RWPE2 (cell line): ENCODE measurements at regions not wholly inside any gene's neighbourhood (a gene's known extent, or its start where the extent isn't known, plus 50 kb on each side); places are given as distances from the start of the nearest gene placed in this dataset.
A peak's percentile ranks its signal among the peaks of the same experiment; 100 is the strongest.

Experiments
- ATAC-seq: fragments of 200-7000 bp; cut with Tn5 transposase; 3 replicates; pipeline ENCODE4 v1.9.1; 2021; ENCODE audit warnings: low read depth
- DNase-seq: peaks from one replicate; pipeline ENCODE4 v3.0.0-alpha.2; 2020; ENCODE audit warnings: low spot score
- H3K27ac ChIP-seq: fragments of 450-650 bp; 2 replicates; pipeline ENCODE4 v1.5.1; 2017; ENCODE audit warnings: mild to moderate bottlenecking; ENCODE audit not compliant: poor library complexity, severe bottlenecking
- H3K27me3 ChIP-seq: fragments of 250-450 bp; sonication (Bioruptor Pico); 2 replicates; pipeline ENCODE4 v1.5.1; 2021; ENCODE audit warnings: mild to moderate bottlenecking, moderate library complexity; ENCODE audit not compliant: insufficient read depth, poor library complexity, severe bottlenecking
- H3K36me3 ChIP-seq: fragments of 250-450 bp; sonication (Bioruptor Pico); 2 replicates; pipeline ENCODE4 v1.5.1; 2020; ENCODE audit warnings: low read depth, mild to moderate bottlenecking, moderate library complexity
- H3K4me1 ChIP-seq: fragments of 250-450 bp; sonication (Bioruptor Pico); 2 replicates; pipeline ENCODE4 v1.5.1; 2021; ENCODE audit warnings: mild to moderate bottlenecking, moderate library complexity; ENCODE audit not compliant: insufficient read depth, poor library complexity, severe bottlenecking
- H3K4me3 ChIP-seq: fragments of 250-450 bp; sonication (Bioruptor Pico); 2 replicates; pipeline ENCODE4 v1.5.1; 2021; ENCODE audit warnings: mild to moderate bottlenecking, moderate library complexity; ENCODE audit not compliant: severe bottlenecking
- H3K9me3 ChIP-seq: fragments of 250-450 bp; sonication (Bioruptor Pico); 2 replicates; pipeline ENCODE4 v1.5.1; 2021; ENCODE audit warnings: mild to moderate bottlenecking, moderate library complexity; ENCODE audit not compliant: severe bottlenecking
- CTCF ChIP-seq: fragments of 450-650 bp; IDR thresholded peaks from one replicate; pipeline ENCODE4 v1.5.1; 2017; ENCODE audit warnings: mild to moderate bottlenecking, moderate library complexity; ENCODE audit not compliant: poor library complexity, severe bottlenecking

GRCh38 chr4:81623434-81623833, 151.7 kb upstream of the RASGEF1B start:
- ATAC-seq (no peak), DNase-seq (no peak)
- Histone ChIP-seq H3K36me3 (no peaks in the 10 kb centered on the region), H3K9me3 (no peaks in the 10 kb centered on the region), H3K27me3 (no peaks in the 10 kb centered on the region), H3K27ac (no peak overlapping the region), H3K4me3 (no peak overlapping the region), H3K4me1 (no peaks in the 10 kb centered on the region)
- no peak for TF ChIP-seq CTCF

GRCh38 chr4:81622474-81623184, 150.9 kb upstream of the RASGEF1B start:
- no peaks in the 10 kb centered on the region for H3K9me3 ChIP-seq
- H3K4me1 ChIP-seq = no peaks in the 10 kb centered on the region
- H3K36me3 ChIP-seq = no peaks in the 10 kb centered on the region
- ATAC-seq (no peak), DNase-seq (no peak)
- no peak for TF ChIP-seq CTCF
- no peak overlapping the region for H3K27ac ChIP-seq
- no peak overlapping the region for H3K4me3 ChIP-seq
- no peaks in the 10 kb centered on the region for H3K27me3 ChIP-seq

- DNase-seq (no peak), ATAC-seq (no peak)
- H3K4me1 ChIP-seq = no peaks in the 10 kb centered on the region
- no peaks in the 10 kb centered on the region for H3K36me3 ChIP-seq
- no peaks in the 10 kb centered on the region for H3K9me3 ChIP-seq
- no peak overlapping the region for H3K27ac ChIP-seq
- no peak overlapping the region for H3K4me3 ChIP-seq
- no peak for TF ChIP-seq CTCF
- H3K27me3 ChIP-seq = no peaks in the 10 kb centered on the region
Measured at GRCh38 chr4:81622028-81622427, 150.3 kb upstream of the RASGEF1B start.

- DNase-seq = no peak
- Histone ChIP-seq H3K27ac (no peak overlapping the region), H3K36me3 (no peaks in the 10 kb centered on the region), H3K4me3 (no peak overlapping the region), H3K27me3 (no peaks in the 10 kb centered on the region), H3K4me1 (no peaks in the 10 kb centered on the region), H3K9me3 (no peaks in the 10 kb centered on the region)
- no peak for ATAC-seq
- TF ChIP-seq CTCF = no peak
Measured at GRCh38 chr4:81621490-81621889, 149.8 kb upstream of the RASGEF1B start.

GRCh38 chr4:81620442-81620841, 148.7 kb upstream of the RASGEF1B start:
- no peaks in the 10 kb centered on the region for H3K36me3 ChIP-seq
- H3K27me3 ChIP-seq = no peaks in the 10 kb centered on the region
- DNase-seq (no peak), ATAC-seq (peak; percentile 71)
- TF ChIP-seq CTCF = no peak
- no peak overlapping the region for H3K4me3 ChIP-seq
- no peak overlapping the region for H3K27ac ChIP-seq
- no peaks in the 10 kb centered on the region for H3K4me1 ChIP-seq
- H3K9me3 ChIP-seq = no peaks in the 10 kb centered on the region
